Gastrocnemius medialis (tissue), 4 donors: ENCODE measurements at regions not wholly inside any gene's neighbourhood (a gene's known extent, or its start where the extent isn't known, plus 50 kb on each side); places are given as distances from the start of the nearest gene placed in this dataset.

Source experiments
- ATAC-seq, 2 donors: fragments of 150-250 bp; one replicate each; pipeline ENCODE4 v1.9.1; 2016
- DNase-seq, 2 donors: peaks; one replicate each; pipeline ENCODE4 v3.0.0-alpha.2; 2019
- H3K27ac ChIP-seq, 4 donors: fragments of 200-600 bp; sonication (generic); 1 replicate in 1 of 4; 2 replicates in 3 of 4; pipeline ENCODE4 v1.5.1; 2016 to 2018; ENCODE audit warnings: mild to moderate bottlenecking in 2 of 4, moderate library complexity in 1 of 4
- H3K27me3 ChIP-seq, 3 donors: fragments of 200-600 bp; sonication (generic) in 2 of 3; 1 replicate in 1 of 3; 2 replicates in 2 of 3; pipeline versions ENCODE4 v1.5.1 to v1.6.0; 2016 to 2019; ENCODE audit warnings: mild to moderate bottlenecking in 1 of 3, moderate library complexity in 1 of 3
- H3K36me3 ChIP-seq, 2 donors: fragments of 200-600 bp; sonication (generic) in 1 of 2; one replicate each; pipeline ENCODE4 v1.5.1; 2017 to 2018
- H3K4me1 ChIP-seq, 2 donors: fragments of 200-600 bp; sonication (generic) in 1 of 2; one replicate each; pipeline ENCODE4 v1.5.1; 2016 to 2017; ENCODE audit warnings: mild to moderate bottlenecking in 2 of 2
- H3K4me3 ChIP-seq, 4 donors: fragments of 200-600 bp; sonication (generic) in 3 of 4; 1 replicate in 1 of 4; 2 replicates in 3 of 4; pipeline ENCODE4 v1.5.1; 2016 to 2019; ENCODE audit warnings: mild to moderate bottlenecking in 2 of 4
- H3K9me3 ChIP-seq, 3 donors: fragments of 200-600 bp; sonication (generic) in 2 of 3; 1 replicate in 1 of 3; 2 replicates in 2 of 3; pipeline ENCODE4 v1.5.1; 2016 to 2019
- POLR2A ChIP-seq, 2 donors: fragments of 450-650 bp; IDR thresholded peaks; one replicate each; pipeline ENCODE4 v1.6.1; 2017; ENCODE audit warnings: antibody characterized with exemption in 2 of 2, mild to moderate bottlenecking in 2 of 2, moderate library complexity in 2 of 2
- in situ Hi-C, 4 donors: fragments of 200-750 bp; cut with MboI; loops; one replicate each; pipeline versions ENCODE4 v1.15.0 to v1.8.0; 2017; ENCODE audit warnings: low sequenced_read_pairs in 4 of 4
- intact Hi-C: fragments of 100-400 bp; cut with DNase I; formaldehyde crosslinking; loops from one replicate; pipeline ENCODE4 v1.15.1; 2023; ENCODE audit warnings: low total_unique reads
- TF ChIP-seq, protein P1 (sequence below), 5 experiments: fragments of 450-650 bp in 3 of 5; fragments of 200-600 bp in 2 of 5; sonication (generic) in 2 of 5; IDR thresholded peaks in 4 of 5; conservative IDR thresholded peaks in 1 of 5; 1 replicate in 4 of 5; 2 replicates in 1 of 5; pipeline ENCODE4 v1.5.1; 2016 to 2019; ENCODE audit warnings: antibody characterized with exemption in 5 of 5, mild to moderate bottlenecking in 3 of 5, moderate library complexity in 3 of 5

DNA sequence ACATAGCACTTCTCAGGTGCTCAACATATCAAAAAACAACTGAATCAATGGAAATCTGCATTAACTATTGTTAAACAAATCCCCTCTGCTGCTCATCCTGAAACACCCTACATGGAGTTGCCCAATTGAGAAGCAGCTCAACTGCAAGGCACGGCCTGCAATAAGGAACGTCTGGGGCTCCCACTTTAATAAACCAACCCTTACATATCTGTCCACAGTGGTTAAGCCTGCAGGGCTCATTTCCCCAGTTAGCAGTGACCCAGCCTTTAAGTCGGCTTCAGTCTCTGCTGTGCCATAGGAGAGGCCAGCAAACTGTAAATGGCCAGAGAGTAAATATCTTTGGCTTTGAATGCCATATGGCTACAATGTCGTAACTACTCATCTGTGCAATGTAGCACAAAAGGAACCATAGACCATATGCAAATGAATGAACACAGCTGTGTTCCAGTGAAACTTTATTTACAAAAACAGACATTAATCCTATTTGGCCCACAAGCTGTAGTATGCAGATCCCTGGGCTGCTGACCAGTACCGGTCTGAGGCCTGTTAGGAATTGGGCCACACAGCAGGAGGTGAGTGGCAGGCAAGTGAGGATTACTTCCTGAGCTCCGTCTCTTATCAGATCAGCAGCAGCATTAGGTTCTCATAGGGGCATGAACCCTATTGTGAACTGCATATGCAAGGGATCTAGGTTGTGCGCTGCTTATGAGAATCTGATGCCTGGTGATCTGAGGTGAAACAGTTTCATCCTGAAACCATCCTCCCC, 522.7 kb upstream of the CDH4 start:
- no peaks in the 10 kb centered on the region for H3K9me3 ChIP-seq
- no peak overlapping the region for H3K4me3 ChIP-seq
- H3K4me1 ChIP-seq: no peaks in the 10 kb centered on the region
- in situ Hi-C loops: no loop called here
- no peak for DNase-seq
- no peaks in the 10 kb centered on the region for H3K36me3 ChIP-seq
- TF ChIP-seq, protein P1, sequence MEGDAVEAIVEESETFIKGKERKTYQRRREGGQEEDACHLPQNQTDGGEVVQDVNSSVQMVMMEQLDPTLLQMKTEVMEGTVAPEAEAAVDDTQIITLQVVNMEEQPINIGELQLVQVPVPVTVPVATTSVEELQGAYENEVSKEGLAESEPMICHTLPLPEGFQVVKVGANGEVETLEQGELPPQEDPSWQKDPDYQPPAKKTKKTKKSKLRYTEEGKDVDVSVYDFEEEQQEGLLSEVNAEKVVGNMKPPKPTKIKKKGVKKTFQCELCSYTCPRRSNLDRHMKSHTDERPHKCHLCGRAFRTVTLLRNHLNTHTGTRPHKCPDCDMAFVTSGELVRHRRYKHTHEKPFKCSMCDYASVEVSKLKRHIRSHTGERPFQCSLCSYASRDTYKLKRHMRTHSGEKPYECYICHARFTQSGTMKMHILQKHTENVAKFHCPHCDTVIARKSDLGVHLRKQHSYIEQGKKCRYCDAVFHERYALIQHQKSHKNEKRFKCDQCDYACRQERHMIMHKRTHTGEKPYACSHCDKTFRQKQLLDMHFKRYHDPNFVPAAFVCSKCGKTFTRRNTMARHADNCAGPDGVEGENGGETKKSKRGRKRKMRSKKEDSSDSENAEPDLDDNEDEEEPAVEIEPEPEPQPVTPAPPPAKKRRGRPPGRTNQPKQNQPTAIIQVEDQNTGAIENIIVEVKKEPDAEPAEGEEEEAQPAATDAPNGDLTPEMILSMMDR (IDR thresholded peaks at IDR 0.05 in 4 of 5, conservative IDR thresholded peaks at IDR 0.05 in 1 of 5): no peak
- no peak for TF ChIP-seq POLR2A (IDR thresholded peaks at IDR 0.05)
- H3K27ac ChIP-seq: no peak overlapping the region
- intact Hi-C loops: no loop called here
- no peak for ATAC-seq
- H3K27me3 ChIP-seq: no peaks in the 10 kb centered on the region

DNA sequence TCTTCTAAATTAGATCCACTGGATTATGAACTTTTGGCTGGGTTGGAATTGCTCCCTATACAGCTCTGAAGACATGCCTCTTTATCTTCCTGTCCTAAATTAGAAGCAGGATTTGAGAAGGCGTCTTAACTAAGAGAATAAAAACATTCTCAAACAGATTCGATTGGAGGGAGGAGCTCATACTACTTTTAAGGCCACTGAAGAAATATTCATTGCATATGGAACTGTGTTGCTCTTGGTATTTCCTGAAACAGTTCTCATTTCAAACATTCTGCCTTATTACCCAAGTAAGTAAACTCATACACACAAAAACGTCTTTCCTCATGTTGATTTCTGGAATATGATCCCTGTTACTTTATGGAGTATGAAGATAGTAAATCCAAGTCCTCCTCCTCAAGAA, 519.7 kb upstream of the CDH4 start:
- no peak overlapping the region for H3K4me3 ChIP-seq
- intact Hi-C loops (no loop called here), in situ Hi-C loops (no loop called here)
- no peaks in the 10 kb centered on the region for H3K27me3 ChIP-seq
- TF ChIP-seq, protein P1 (IDR thresholded peaks at IDR 0.05 in 4 of 5, conservative IDR thresholded peaks at IDR 0.05 in 1 of 5): no peak
- no peak for TF ChIP-seq POLR2A (IDR thresholded peaks at IDR 0.05)
- ATAC-seq: no peak
- no peak for DNase-seq
- H3K27ac ChIP-seq: no peak overlapping the region
- no peaks in the 10 kb centered on the region for H3K9me3 ChIP-seq
- no peaks in the 10 kb centered on the region for H3K4me1 ChIP-seq
- no peaks in the 10 kb centered on the region for H3K36me3 ChIP-seq

DNA sequence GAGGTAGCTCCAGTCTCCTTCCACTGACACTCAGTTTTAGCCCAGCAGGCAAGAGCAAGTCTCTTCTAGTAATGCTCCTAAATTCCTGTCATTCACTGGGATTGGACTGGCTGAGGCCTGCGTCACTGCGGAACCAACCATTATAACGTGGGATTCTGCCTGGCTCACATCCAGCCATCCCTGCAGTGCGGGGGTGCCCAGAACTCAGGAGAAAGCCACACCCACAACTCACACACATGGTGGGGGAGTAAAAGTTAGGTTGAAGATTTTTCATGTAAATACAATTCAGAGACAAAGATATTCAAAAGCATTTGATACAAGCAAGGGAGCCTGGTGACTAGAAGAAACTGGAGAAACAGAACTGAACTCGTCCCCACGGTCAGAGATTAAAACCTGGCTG, 504.0 kb upstream of the CDH4 start:
- no peak for DNase-seq
- Histone ChIP-seq H3K27ac (no peak overlapping the region), H3K4me3 (no peak overlapping the region), H3K4me1 (no peaks in the 10 kb centered on the region), H3K9me3 (no peaks in the 10 kb centered on the region), H3K27me3 (no peaks in the 10 kb centered on the region), H3K36me3 (no peaks in the 10 kb centered on the region)
- ATAC-seq: no peak
- TF ChIP-seq, protein P1 (IDR thresholded peaks at IDR 0.05 in 4 of 5, conservative IDR thresholded peaks at IDR 0.05 in 1 of 5): no peak
- no peak for TF ChIP-seq POLR2A (IDR thresholded peaks at IDR 0.05)
- in situ Hi-C loops: no loop called here
- intact Hi-C loops: no loop called here

DNA sequence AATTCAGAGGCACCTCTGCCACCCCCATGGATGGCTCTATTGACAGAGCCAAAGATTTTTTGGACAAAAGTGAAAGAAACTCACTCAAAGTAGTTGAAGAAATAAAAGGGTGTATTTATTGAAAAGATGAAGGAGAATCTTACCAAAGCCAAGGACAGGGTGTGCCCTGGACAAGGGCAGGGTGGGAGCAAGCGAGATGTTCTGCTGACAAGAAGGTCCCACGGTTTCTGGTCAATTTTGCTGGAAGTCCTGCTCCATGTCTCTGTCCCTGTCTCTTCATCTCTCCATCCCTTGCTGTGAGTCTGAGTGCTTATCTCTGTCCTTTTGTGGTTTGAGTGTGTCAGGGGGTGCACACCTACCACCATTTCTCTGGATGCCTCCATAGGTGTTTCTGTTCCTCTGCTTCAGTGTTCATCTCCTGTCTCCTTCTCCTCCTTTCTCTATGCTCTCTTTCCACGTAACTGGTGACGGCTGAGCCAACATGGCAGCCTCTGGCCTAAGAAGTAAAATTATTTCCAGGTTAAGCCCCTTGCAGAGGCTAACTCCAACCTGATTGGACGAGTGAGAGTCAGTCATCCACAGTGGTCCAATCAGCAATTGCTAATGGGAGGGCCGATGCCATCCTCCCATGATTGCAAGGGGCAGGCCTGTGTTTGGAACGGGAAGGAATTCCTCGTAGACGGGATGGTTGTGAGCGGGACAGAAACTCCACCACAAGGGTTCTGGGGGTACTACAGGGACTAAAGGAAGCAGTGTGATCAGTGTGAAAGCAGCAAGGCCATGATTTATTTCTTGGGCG, 502.1 kb upstream of the CDH4 start:
- intact Hi-C loops: no loop called here
- no peaks in the 10 kb centered on the region for H3K9me3 ChIP-seq
- H3K36me3 ChIP-seq: no peaks in the 10 kb centered on the region
- in situ Hi-C loops: no loop called here
- no peaks in the 10 kb centered on the region for H3K27me3 ChIP-seq
- TF ChIP-seq POLR2A (IDR thresholded peaks at IDR 0.05): no peak
- TF ChIP-seq, protein P1 (IDR thresholded peaks at IDR 0.05 in 4 of 5, conservative IDR thresholded peaks at IDR 0.05 in 1 of 5): no peak
- H3K4me1 ChIP-seq: no peaks in the 10 kb centered on the region
- no peak overlapping the region for H3K4me3 ChIP-seq
- no peak for ATAC-seq
- H3K27ac ChIP-seq: no peak overlapping the region
- DNase-seq: no peak
